ENCODE measurements at regions not wholly inside any gene's neighbourhood (a gene's known extent, or its start where the extent isn't known, plus 50 kb on each side); places are given as distances from the start of the nearest gene placed in this dataset.

GRCh38 chr15:36448418-36448817 is 131.0 kb upstream of the CDIN1 start:
- no peak for TF ChIP-seq POLR2AphosphoS5 (IDR thresholded peaks at IDR 0.05)
- no peak for TF ChIP-seq CTCF (IDR thresholded peaks at IDR 0.05)
- no peak for TF ChIP-seq POLR2A (IDR thresholded peaks at IDR 0.05)
